HCT116 (cell line): ENCODE measurements at regions not wholly inside any gene's neighbourhood (a gene's known extent, or its start where the extent isn't known, plus 50 kb on each side); places are given as distances from the start of the nearest gene placed in this dataset.

Experiments used
- ATAC-seq: fragments of 200-7000 bp; cut with Tn5 transposase; 2 replicates; pipeline ENCODE4 v1.9.1; 2020; ENCODE audit warnings: mild to moderate bottlenecking, moderate library complexity
- BruUV-seq: library from RNA; stranded (reverse); fragments of 400-500 nt; replicated peaks from 2 replicates; lab custom pipeline; 2021; lab: Mats Ljungman, UMichigan
- CTCF ChIA-PET: fragments of 300-600 bp; sonication (Branson Sonifier 250); formaldehyde crosslinking; loops from one replicate; lab custom pipeline; 2021; ENCODE audit warnings: antibody characterized with exemption; lab: Charles Lee
- POLR2A ChIA-PET: fragments of 300-600, 350-600 bp; sonication (Branson Sonifier 250); formaldehyde crosslinking; loops from one replicate; lab custom pipeline; 2021; ENCODE audit warnings: antibody characterized with exemption; lab: Charles Lee
- RAD21 ChIA-PET, 2 experiments: fragments of 300-600 bp; sonication (Branson Sonifier 250); formaldehyde crosslinking; loops; one replicate each; lab custom pipeline; 2023; ENCODE audit warnings: low total read pairs in 2 of 2; ENCODE audit not compliant: uncharacterized antibody in 2 of 2, unreplicated experiment in 2 of 2, low non-redundant PET in 1 of 2; lab: Charles Lee
- DNase-seq: peaks from one replicate; pipeline ENCODE4 v3.0.0-alpha.2; 2010; ENCODE audit warnings: low read depth, low spot score
- H2AFZ ChIP-seq: fragments of 200-600 bp; shearing (Covaris generic), sonication (generic); 2 replicates; pipeline ENCODE4 v1.6.1; 2017; ENCODE audit warnings: low read depth, mixed run types, mixed read lengths, antibody characterized with exemption, low read length; ENCODE audit not compliant: poor library complexity, severe bottlenecking
- H3K27ac ChIP-seq: 2 replicates; pipeline ENCODE4 v1.5.1; 2012; ENCODE audit warnings: low read depth, low read length
- H3K27me3 ChIP-seq: fragments of 200-600 bp; sonication (generic); 2 replicates; pipeline ENCODE4 v1.6.1; 2016; ENCODE audit warnings: mixed run types, low read length, mixed read lengths; ENCODE audit not compliant: insufficient read depth
- H3K36me3 ChIP-seq, 2 experiments: fragments of 200-500 bp in 1 of 2; fragments of 200-600 bp in 1 of 2; sonication (Bioruptor generic) in 1 of 2; sonication (generic) in 1 of 2; 2 replicates each; pipeline versions ENCODE4 v1.5.1 to v1.6.1; 2014 to 2016; ENCODE audit warnings: low read length in 2 of 2, inconsistent platforms in 1 of 2, mixed read lengths in 1 of 2, mixed run types in 1 of 2; ENCODE audit not compliant: insufficient read depth in 2 of 2, control insufficient read depth in 1 of 2
- H3K4me1 ChIP-seq, 2 experiments: fragments of 200-600 bp in 1 of 2; sonication (generic) in 1 of 2; 2 replicates each; pipeline versions ENCODE4 v1.5.1 to v1.6.1; 2012 to 2017; ENCODE audit warnings: low read length in 2 of 2, inconsistent platforms in 1 of 2, mild to moderate bottlenecking in 1 of 2, mixed read lengths in 1 of 2, mixed run types in 1 of 2, moderate library complexity in 1 of 2; ENCODE audit not compliant: insufficient read depth in 2 of 2, control insufficient read depth in 1 of 2
- H3K4me2 ChIP-seq: fragments of 200-600 bp; sonication (generic); 2 replicates; pipeline ENCODE4 v1.6.1; 2017; ENCODE audit warnings: mixed run types, low read length, mixed read lengths
- H3K4me3 ChIP-seq, 2 experiments: fragments of 200-600 bp in 1 of 2; sonication (generic) in 1 of 2; replicated peaks in 1 of 2; 2 replicates each; pipeline ENCODE4 v1.5.1; 2011 to 2016; ENCODE audit warnings: low read length in 2 of 2, control low read depth in 1 of 2, low read depth in 1 of 2, mild to moderate bottlenecking in 1 of 2, mixed read lengths in 1 of 2, mixed run types in 1 of 2
- H3K79me2 ChIP-seq: fragments of 200-600 bp; sonication (generic); 2 replicates; pipeline ENCODE4 v1.6.1; 2017; ENCODE audit warnings: mild to moderate bottlenecking, mixed run types, low read length, moderate library complexity, mixed read lengths; ENCODE audit not compliant: insufficient read depth
- H3K9ac ChIP-seq: fragments of 200-600 bp; sonication (generic); 2 replicates; pipeline ENCODE4 v1.6.1; 2016; ENCODE audit warnings: low read length, mixed read lengths
- H3K9me2 ChIP-seq: fragments of 200-600 bp; sonication (generic), shearing (Covaris generic); 2 replicates; pipeline ENCODE4 v1.6.1; 2017; ENCODE audit warnings: mixed run types, mild to moderate bottlenecking, moderate library complexity; ENCODE audit not compliant: insufficient read depth
- H3K9me3 ChIP-seq, 2 experiments: fragments of 200-500 bp in 1 of 2; fragments of 200-600 bp in 1 of 2; sonication (Bioruptor generic) in 1 of 2; sonication (generic) in 1 of 2; 2 replicates each; pipeline ENCODE4 v1.6.1; 2014 to 2017; ENCODE audit warnings: low read length in 2 of 2, mixed read lengths in 2 of 2, inconsistent platforms in 1 of 2, low read depth in 1 of 2, mild to moderate bottlenecking in 1 of 2, mixed run types in 1 of 2, moderate library complexity in 1 of 2; ENCODE audit not compliant: control insufficient read depth in 1 of 2, insufficient read depth in 1 of 2
- H4K20me1 ChIP-seq: fragments of 200-600 bp; sonication (generic), shearing (Covaris generic); 2 replicates; pipeline ENCODE4 v1.6.1; 2017; ENCODE audit warnings: mixed run types, mild to moderate bottlenecking, moderate library complexity; ENCODE audit not compliant: insufficient read depth
- CEBPB ChIP-seq: IDR thresholded peaks from 2 replicates; pipeline ENCODE4 v1.6.1; 2012; ENCODE audit warnings: low read depth
- CTCF ChIP-seq, 3 experiments: fragments of 200-600 bp in 1 of 3; sonication (generic) in 1 of 3; IDR thresholded peaks in 2 of 3; conservative IDR thresholded peaks in 1 of 3; 2 replicates each; pipeline ENCODE4 v1.5.1; 2012 to 2017; ENCODE audit warnings: low read depth in 2 of 3, low read length in 2 of 3, antibody characterized with exemption in 1 of 3, borderline replicate concordance in 1 of 3, control low read depth in 1 of 3, mild to moderate bottlenecking in 1 of 3, mixed read lengths in 1 of 3, mixed run types in 1 of 3, moderate library complexity in 1 of 3; ENCODE audit not compliant: insufficient read depth in 1 of 3
- ELF1 ChIP-seq: IDR thresholded peaks from 2 replicates; pipeline ENCODE4 v1.6.1; 2012; ENCODE audit warnings: low read depth, borderline replicate concordance
- EZH2 ChIP-seq: fragments of 200-600 bp; sonication (generic); IDR thresholded peaks from 2 replicates; pipeline ENCODE4 v1.6.1; 2017; ENCODE audit warnings: antibody characterized with exemption, mixed run types
- EZH2phosphoT487 ChIP-seq: fragments of 200-600 bp; IDR thresholded peaks from 2 replicates; pipeline ENCODE4 v1.6.1; 2018; ENCODE audit warnings: antibody characterized with exemption, borderline replicate concordance
- FOSL1 ChIP-seq: IDR thresholded peaks from 2 replicates; pipeline ENCODE4 v1.6.1; 2012; ENCODE audit warnings: low read depth
- JUND ChIP-seq: IDR thresholded peaks from 2 replicates; pipeline ENCODE4 v1.6.1; 2012
- MAX ChIP-seq: IDR thresholded peaks from 2 replicates; pipeline ENCODE4 v1.6.1; 2012
- POLR2AphosphoS5 ChIP-seq: IDR thresholded peaks from 2 replicates; pipeline ENCODE4 v1.6.1; 2011; ENCODE audit warnings: mild to moderate bottlenecking, low read depth, low read length, moderate library complexity
- SRF ChIP-seq: IDR thresholded peaks from 2 replicates; pipeline ENCODE4 v1.6.1; 2012; ENCODE audit warnings: low read depth
- TCF7L2 ChIP-seq: IDR thresholded peaks from 2 replicates; pipeline ENCODE4 v1.7.0; 2011; ENCODE audit warnings: borderline replicate concordance, inconsistent platforms; ENCODE audit not compliant: insufficient read depth, insufficient read length; ENCODE audit errors: extremely low read depth
- intact Hi-C: fragments of 100-400 bp; cut with micrococcal nuclease; formaldehyde crosslinking; loops from 2 replicates; pipeline ENCODE4 v1.10.0; 2022

- POLR2A ChIA-PET = interaction anchor here (1.1 to 1.5 kb wide), 2 partner anchors 185 to 244 kb away, joined by 3 to 5 read pairs; partner anchors contain the start of gene TNRC6C
- RAD21 ChIA-PET = no interaction called here
- Histone ChIP-seq H3K4me3 (no peak overlapping the region), H3K4me2 (peak overlapping the region; percentile 17; the same call in 1 of the 2 replicates), H3K27ac (no peak overlapping the region), H3K79me2 (no peaks in the 10 kb centered on the region), H3K27me3 (no peaks in the 10 kb centered on the region; the same call in 1 of the 2 replicates), H3K9me2 (no peaks in the 10 kb centered on the region), H3K4me1 (peaks cover 0 to 19% of the 10 kb centered on the region in 2 experiments; a peak in 2 of 4 replicates), H3K9ac (no peak overlapping the region), H3K36me3 (no peaks in the 10 kb centered on the region), H3K9me3 (no peaks in the 10 kb centered on the region), H4K20me1 (no peaks in the 10 kb centered on the region), H2AFZ (peak overlapping the region; percentile 20)
- TF ChIP-seq CTCF (IDR thresholded peaks at IDR 0.05 in 2 of 3, conservative IDR thresholded peaks at IDR 0.05 in 1 of 3; ENCODE audit: borderline replicate concordance in 1 of 3, insufficient read depth in 1 of 3, low read depth in 2 of 3, low read length in 2 of 3) (no peak), MAX (no peak), EZH2phosphoT487 (no peak), FOSL1 (no peak), CEBPB (no peak)
- DNase-seq = no peak
- ATAC-seq = peak; percentile 39
- BruUV-seq = no TSS peak
- CTCF ChIA-PET = interaction anchor here (0.6 to 2.2 kb wide), 5 partner anchors 14 to 241 kb away, joined by 3 to 20 read pairs (median 3); no protein-coding TSS in a partner anchor
- intact Hi-C loops = loop anchor here (1.0 to 5.0 kb wide), 3 partner anchors 184 to 241 kb away; partner anchors contain the start of gene TNRC6C
Measured at GRCh38 chr17:77772899-77773358, 185.6 kb upstream of the TNRC6C start.

GRCh38 chr17:77774182-77774581, 184.3 kb upstream of the TNRC6C start:
- no peak for ATAC-seq
- CTCF ChIA-PET = interaction anchor here (2.2 kb wide), 1 partner anchor 239 kb away, joined by 20 read pairs; no protein-coding TSS in a partner anchor
- Histone ChIP-seq H3K4me2 (no peak overlapping the region), H3K9me2 (no peaks in the 10 kb centered on the region), H3K9ac (no peak overlapping the region), H3K4me3 (no peak overlapping the region), H3K27ac (no peak overlapping the region), H2AFZ (no peak overlapping the region), H3K36me3 (no peaks in the 10 kb centered on the region), H3K9me3 (no peaks in the 10 kb centered on the region), H3K79me2 (no peaks in the 10 kb centered on the region), H3K27me3 (no peaks in the 10 kb centered on the region; the same call in 1 of the 2 replicates), H3K4me1 (peaks cover 0 to 19% of the 10 kb centered on the region in 2 experiments; a peak in 2 of 4 replicates), H4K20me1 (no peaks in the 10 kb centered on the region)
- intact Hi-C loops = loop anchor here (5.0 kb wide), 1 partner anchor 183 kb away; the partner anchor contains the start of gene TNRC6C
- no peak for TF ChIP-seq EZH2
- TF ChIP-seq CEBPB = no peak
- no peak for TF ChIP-seq FOSL1
- no peak for TF ChIP-seq MAX
- no peak for TF ChIP-seq EZH2phosphoT487
- no peak for TF ChIP-seq ELF1
- TF ChIP-seq SRF = no peak
- no peak for TF ChIP-seq JUND
- TF ChIP-seq TCF7L2 = no peak
- TF ChIP-seq POLR2AphosphoS5 = no peak
- DNase-seq = no peak
- RAD21 ChIA-PET = interaction anchor here in 1 of 2 experiments (0.6 kb wide), 1 partner anchor 41 kb away, joined by 4 read pairs; no protein-coding TSS in a partner anchor
- BruUV-seq = no TSS peak
- POLR2A ChIA-PET = interaction anchor here (1.5 kb wide), 1 partner anchor 184 kb away, joined by 5 read pairs; the partner anchor contains the start of gene TNRC6C
